A549 (cell line): ENCODE measurements at regions not wholly inside any gene's neighbourhood (a gene's known extent, or its start where the extent isn't known, plus 50 kb on each side); places are given as distances from the start of the nearest gene placed in this dataset.

Experiments
- CBX2 ChIP-seq: fragments of 200-600 bp; sonication (generic); IDR thresholded peaks from 2 replicates; pipeline ENCODE4 v1.6.1; 2016; ENCODE audit warnings: low read depth, mild to moderate bottlenecking, borderline replicate concordance
- CEBPB ChIP-seq, 2 experiments: fragments of >200 bp in 1 of 2; sonication (Bioruptor Twin) in 1 of 2; formaldehyde crosslinking in 1 of 2; IDR thresholded peaks; 2 replicates each; pipeline ENCODE4 v1.6.1; 2012 to 2016
- CTCF ChIP-seq: fragments of >200 bp; sonication (Bioruptor Twin); formaldehyde crosslinking; IDR thresholded peaks from 3 replicates; pipeline ENCODE4 v1.5.1; 2016
- ESRRA ChIP-seq: fragments of 150-350 bp; IDR thresholded peaks from 2 replicates; pipeline ENCODE4 v1.6.1; 2014; ENCODE audit warnings: mild to moderate bottlenecking, low read length, borderline replicate concordance
- MAX ChIP-seq: IDR thresholded peaks from 2 replicates; pipeline ENCODE4 v1.6.1; 2012
- MYC ChIP-seq: IDR thresholded peaks from 2 replicates; pipeline ENCODE4 v1.6.1; 2012; ENCODE audit warnings: mild to moderate bottlenecking, inconsistent platforms, low read length, improper control_type of control experiment, borderline replicate concordance
- POLR2A ChIP-seq: IDR thresholded peaks from 2 replicates; pipeline ENCODE4 v1.6.1; 2012; ENCODE audit warnings: mild to moderate bottlenecking, low read length
- RAD21 ChIP-seq, 2 experiments: fragments of >200 bp in 1 of 2; sonication (Bioruptor Twin) in 1 of 2; formaldehyde crosslinking in 1 of 2; IDR thresholded peaks in 1 of 2; conservative IDR thresholded peaks in 1 of 2; 2 replicates in 1 of 2; 3 replicates in 1 of 2; pipeline ENCODE4 v1.6.1; 2012 to 2018; ENCODE audit warnings: inconsistent platforms in 1 of 2
- REST ChIP-seq: fragments of 200-600 bp; sonication (generic); IDR thresholded peaks from 2 replicates; pipeline ENCODE4 v1.6.1; 2016; ENCODE audit warnings: antibody characterized with exemption, mild to moderate bottlenecking, moderate library complexity
- RFX5 ChIP-seq: fragments of 450-650 bp; IDR thresholded peaks from 2 replicates; pipeline ENCODE4 v1.7.1; 2014; ENCODE audit warnings: antibody characterized with exemption, mild to moderate bottlenecking, moderate library complexity

GRCh38 chr1:229150518-229150917, 120.4 kb upstream of the RAB4A start:
- TF ChIP-seq CTCF (no peak), POLR2A (no peak), MYC (no peak), RFX5 (no peak), REST (no peak), MAX (no peak), RAD21 (conservative IDR thresholded peaks at IDR 0.05 in 1 of 2, IDR thresholded peaks at IDR 0.05 in 1 of 2) (no peak), CBX2 (no peak), ESRRA (no peak), CEBPB (IDR thresholded peaks at IDR 0.05) (no peak)
